ENCODE measurements at regions not wholly inside any gene's neighbourhood (a gene's known extent, or its start where the extent isn't known, plus 50 kb on each side); places are given as distances from the start of the nearest gene placed in this dataset.
"Not testable (repeated sequence)": the region's sequence is repeated elsewhere in the genome, so short reads cannot be mapped to it uniquely, and the experiment has no call there.

GRCh38 chr18:14937271-14937670 lies 189.3 kb downstream of the ANKRD30B start:
- no peak for DNase-seq

GRCh38 chr18:14939141-14939540 lies 191.2 kb downstream of the ANKRD30B start:
- DNase-seq, result no peak

GRCh38 chr18:14940106-14940505 lies 192.1 kb downstream of the ANKRD30B start:
- DNase-seq, result not testable (repeated sequence)

GRCh38 chr18:14940735-14941134 lies 192.8 kb downstream of the ANKRD30B start:
- no peak for DNase-seq

- no peak for DNase-seq
Observed at GRCh38 chr18:14941256-14941655, 193.3 kb downstream of the ANKRD30B start.

GRCh38 chr18:14941792-14942191 lies 193.8 kb downstream of the ANKRD30B start:
- no peak for DNase-seq

GRCh38 chr18:14942275-14942674 lies 194.3 kb downstream of the ANKRD30B start:
- DNase-seq, result no peak

- no peak for DNase-seq
Observed at GRCh38 chr18:14943486-14943885, 195.5 kb downstream of the ANKRD30B start.

- DNase-seq, result no peak
Observed at GRCh38 chr18:14943967-14944636, 196.1 kb downstream of the ANKRD30B start.

- no peak for DNase-seq
Observed at GRCh38 chr18:14944838-14945237, 196.9 kb downstream of the ANKRD30B start.

- DNase-seq, result no peak
Observed at GRCh38 chr18:14945286-14945685, 197.3 kb downstream of the ANKRD30B start.

GRCh38 chr18:14945984-14946383 lies 198.0 kb downstream of the ANKRD30B start:
- no peak for DNase-seq

- DNase-seq, result not testable (repeated sequence)
Observed at GRCh38 chr18:14946741-14947470, 198.9 kb downstream of the ANKRD30B start.

- DNase-seq, result no peak
Observed at GRCh38 chr18:14947482-14948162, 199.7 kb downstream of the ANKRD30B start.

- no peak for DNase-seq
Observed at GRCh38 chr18:14948163-14948540, 200.2 kb downstream of the ANKRD30B start.

GRCh38 chr18:14949800-14950664 lies 202.1 kb downstream of the ANKRD30B start:
- DNase-seq, result no peak

- not testable (repeated sequence) for DNase-seq
Observed at GRCh38 chr18:14952444-14953077, 204.6 kb downstream of the ANKRD30B start.

- no peak for DNase-seq
Observed at GRCh38 chr18:14958701-14959100, 210.7 kb downstream of the ANKRD30B start.

GRCh38 chr18:14959550-14959949 lies 211.6 kb downstream of the ANKRD30B start:
- DNase-seq, result no peak

- DNase-seq, result no peak
Observed at GRCh38 chr18:14961991-14962390, 214.0 kb downstream of the ANKRD30B start.

- DNase-seq, result no peak
Observed at GRCh38 chr18:14962626-14963025, 214.7 kb downstream of the ANKRD30B start.

- no peak for DNase-seq
Observed at GRCh38 chr18:14963246-14963645, 215.3 kb downstream of the ANKRD30B start.

Data from T1000 (cell line).